A549 (cell line): ENCODE measurements at regions not wholly inside any gene's neighbourhood (a gene's known extent, or its start where the extent isn't known, plus 50 kb on each side); places are given as distances from the start of the nearest gene placed in this dataset.

Source experiments
- ATAC-seq, 2 experiments: fragments of 200-7000 bp in 1 of 2; fragments of >200 bp in 1 of 2; cut with Nextera tagmentation in 1 of 2; cut with Tn5 transposase in 1 of 2; 3 replicates each; pipeline versions ENCODE4 v1.8.0 to v1.9.1; 2018 to 2020; ENCODE audit warnings: mild to moderate bottlenecking in 1 of 2, moderate library complexity in 1 of 2
- CTCF ChIA-PET: fragments of 300-600 bp; sonication (Branson Sonifier 250); formaldehyde crosslinking; extraction: SDS; loops from one replicate; lab custom pipeline; 2021; ENCODE audit warnings: antibody characterized with exemption, inconsistent platforms; lab: Yijun Ruan, JAX
- POLR2A ChIA-PET: fragments of 350-600 bp; formaldehyde crosslinking; extraction: SDS; loops from one replicate; lab custom pipeline; 2021; ENCODE audit warnings: antibody characterized with exemption, inconsistent platforms; lab: Yijun Ruan, JAX
- DNase-seq, 2 experiments: peaks; one replicate each; pipeline versions ENCODE4 v3.0.0 to v3.0.0-alpha.2; 2011 to 2016; ENCODE audit warnings: low read depth in 1 of 2, low spot score in 1 of 2
- FAIRE-seq: peaks from 2 replicates; lab custom pipeline; 2011; peaks lifted over from hg19 to GRCh38; lab: Jason Lieb, UNC
- H3K27ac ChIP-seq, 2 experiments: fragments of >200 bp; sonication (Bioruptor Twin); formaldehyde crosslinking; 3 replicates each; pipeline ENCODE4 v1.5.1; 2016 to 2017
- H3K4me1 ChIP-seq: fragments of >200 bp; sonication (Bioruptor Twin); formaldehyde crosslinking; 3 replicates; pipeline ENCODE4 v1.6.1; 2016
- H3K4me2 ChIP-seq: fragments of >200 bp; sonication (Bioruptor Twin); formaldehyde crosslinking; 3 replicates; pipeline ENCODE4 v1.6.1; 2016
- H3K4me3 ChIP-seq: fragments of >200 bp; sonication (Bioruptor Twin); formaldehyde crosslinking; 3 replicates; pipeline ENCODE4 v1.5.1; 2016
- H3K9me3 ChIP-seq: fragments of >200 bp; sonication (Bioruptor Twin); formaldehyde crosslinking; 3 replicates; pipeline ENCODE4 v1.6.1; 2016
- ATOH8 ChIP-seq: fragments of 250-450 bp; sonication (Bioruptor Pico); IDR thresholded peaks from 2 replicates; pipeline ENCODE4 v1.5.0; 2020; ENCODE audit warnings: low read depth, mild to moderate bottlenecking, moderate library complexity
- CEBPB ChIP-seq, 2 experiments: fragments of >200 bp in 1 of 2; sonication (Bioruptor Twin) in 1 of 2; formaldehyde crosslinking in 1 of 2; IDR thresholded peaks; 2 replicates each; pipeline ENCODE4 v1.6.1; 2012 to 2016
- CHD2 ChIP-seq: fragments of 150-350 bp; IDR thresholded peaks from 2 replicates; pipeline ENCODE4 v1.6.1; 2014; ENCODE audit warnings: low read length; ENCODE audit not compliant: partially characterized antibody
- CHD4 ChIP-seq: fragments of 200-600 bp; sonication (generic); IDR thresholded peaks from 2 replicates; pipeline ENCODE4 v1.6.1; 2016; ENCODE audit warnings: antibody characterized with exemption, mild to moderate bottlenecking, borderline replicate concordance
- CTCF ChIP-seq: fragments of >200 bp; sonication (Bioruptor Twin); formaldehyde crosslinking; IDR thresholded peaks from 3 replicates; pipeline ENCODE4 v1.5.1; 2016
- E2F6 ChIP-seq: IDR thresholded peaks from 2 replicates; pipeline ENCODE4 v1.6.1; 2012; ENCODE audit warnings: low read depth, borderline replicate concordance
- EHF ChIP-seq: fragments of 250-450 bp; sonication (Bioruptor Pico); IDR thresholded peaks from 2 replicates; pipeline ENCODE4 v1.5.0; 2020; ENCODE audit warnings: mild to moderate bottlenecking
- EHMT2 ChIP-seq: fragments of 200-600 bp; sonication (generic); IDR thresholded peaks from 2 replicates; pipeline ENCODE4 v1.6.1; 2016; ENCODE audit warnings: antibody characterized with exemption, low read depth, mild to moderate bottlenecking, moderate library complexity
- FOSB ChIP-seq: fragments of 250-450 bp; sonication (Bioruptor Pico); IDR thresholded peaks from 2 replicates; pipeline ENCODE4 v1.5.0; 2020; ENCODE audit warnings: mild to moderate bottlenecking, moderate library complexity
- FOSL2 ChIP-seq, 2 experiments: fragments of 450-650 bp in 1 of 2; fragments of >200 bp in 1 of 2; sonication (Bioruptor Twin) in 1 of 2; formaldehyde crosslinking; IDR thresholded peaks; 2 replicates each; pipeline versions ENCODE4 v1.5.0 to v1.6.1; 2016 to 2020; ENCODE audit warnings: mild to moderate bottlenecking in 1 of 2, moderate library complexity in 1 of 2
- FOXS1 ChIP-seq: fragments of 250-450 bp; sonication (Bioruptor Pico); IDR thresholded peaks from 2 replicates; pipeline ENCODE4 v1.5.0; 2020; ENCODE audit warnings: mild to moderate bottlenecking, moderate library complexity
- HDAC2 ChIP-seq: fragments of 200-600 bp; sonication (generic); IDR thresholded peaks from 2 replicates; pipeline ENCODE4 v1.6.1; 2016
- MYC ChIP-seq: IDR thresholded peaks from 2 replicates; pipeline ENCODE4 v1.6.1; 2012; ENCODE audit warnings: mild to moderate bottlenecking, inconsistent platforms, low read length, improper control_type of control experiment, borderline replicate concordance
- POLR2A ChIP-seq: IDR thresholded peaks from 2 replicates; pipeline ENCODE4 v1.6.1; 2012; ENCODE audit warnings: mild to moderate bottlenecking, low read length
- POLR2AphosphoS2 ChIP-seq: conservative IDR thresholded peaks from 2 replicates; pipeline ENCODE4 v1.6.1; 2012; ENCODE audit warnings: low read length, improper control_type of control experiment, inconsistent platforms
- RAD21 ChIP-seq, 2 experiments: fragments of >200 bp in 1 of 2; sonication (Bioruptor Twin) in 1 of 2; formaldehyde crosslinking in 1 of 2; IDR thresholded peaks in 1 of 2; conservative IDR thresholded peaks in 1 of 2; 2 replicates in 1 of 2; 3 replicates in 1 of 2; pipeline ENCODE4 v1.6.1; 2012 to 2018; ENCODE audit warnings: inconsistent platforms in 1 of 2
- RFX5 ChIP-seq: fragments of 450-650 bp; IDR thresholded peaks from 2 replicates; pipeline ENCODE4 v1.7.1; 2014; ENCODE audit warnings: antibody characterized with exemption, mild to moderate bottlenecking, moderate library complexity
- SREBF2 ChIP-seq: fragments of 450-650 bp; IDR thresholded peaks from 2 replicates; pipeline ENCODE4 v1.6.1; 2014; ENCODE audit warnings: mild to moderate bottlenecking, moderate library complexity
- TP53 ChIP-seq: fragments of 250-450 bp; sonication (Bioruptor Pico); IDR thresholded peaks from 2 replicates; pipeline ENCODE4 v1.5.0; 2021; ENCODE audit warnings: mild to moderate bottlenecking, moderate library complexity
- USF2 ChIP-seq: fragments of 450-650 bp; IDR thresholded peaks from 2 replicates; pipeline ENCODE4 v1.6.1; 2014; ENCODE audit warnings: antibody characterized with exemption
- ZC3H11A ChIP-seq: fragments of 450-650 bp; IDR thresholded peaks from 2 replicates; pipeline ENCODE4 v1.6.1; 2014; ENCODE audit warnings: antibody characterized with exemption, mild to moderate bottlenecking
- WGBS: methylation state at CpG from one replicate; pipeline ENCODE4 v1.1.6; 2017; ENCODE audit errors: missing lambda C conversion rate; 5-methylcytosine and 5-hydroxymethylcytosine counted together

- Histone ChIP-seq H3K4me2 (no peak overlapping the region), H3K27ac (no peak overlapping the region), H3K4me3 (no peak overlapping the region), H3K9me3 (0 out of 3 replicates have a peak, but pooled peaks cover 4% of the 10 kb centered on the region), H3K4me1 (peaks cover 10% of the 10 kb centered on the region)
- POLR2A ChIA-PET = no interaction called here
- CTCF ChIA-PET = no interaction called here
- DNase-seq (no peak), ATAC-seq (no peak), FAIRE-seq (no peak)
- 79% methylated on average over 1 of the region's 1 CpG for WGBS
- TF ChIP-seq CHD2 (no peak), CEBPB (IDR thresholded peaks at IDR 0.05) (no peak), TP53 (CRISPR knock-in tag) (no peak), RAD21 (conservative IDR thresholded peaks at IDR 0.05 in 1 of 2, IDR thresholded peaks at IDR 0.05 in 1 of 2) (no peak), SREBF2 (no peak), HDAC2 (no peak), USF2 (no peak), CHD4 (no peak), POLR2A (no peak), EHMT2 (no peak), CTCF (no peak)
Observed at GRCh38 chr10:78297997-78298396, 264.3 kb downstream of the RPS24 start.

GRCh38 chr10:78298835-78299234 lies 265.2 kb downstream of the RPS24 start:
- Histone ChIP-seq H3K4me2 (no peak overlapping the region), H3K4me3 (no peak overlapping the region), H3K4me1 (peaks cover 15% of the 10 kb centered on the region), H3K27ac (no peak overlapping the region), H3K9me3 (0 out of 3 replicates have a peak, but pooled peaks cover 4% of the 10 kb centered on the region)
- TF ChIP-seq ATOH8 (CRISPR knock-in tag) = no peak
- no peak for TF ChIP-seq EHF (CRISPR knock-in tag)
- TF ChIP-seq RFX5 = no peak
- no peak for TF ChIP-seq FOXS1
- no peak for TF ChIP-seq FOSL2 (IDR thresholded peaks at IDR 0.05)
- no peak for TF ChIP-seq FOSL2 (CRISPR knock-in tag; IDR thresholded peaks at IDR 0.05)
- no peak for TF ChIP-seq FOSB
- no peak for TF ChIP-seq ZC3H11A
- TF ChIP-seq E2F6 = no peak
- TF ChIP-seq POLR2A = no peak
- TF ChIP-seq POLR2AphosphoS2 = no peak
- no peak for TF ChIP-seq RAD21 (conservative IDR thresholded peaks at IDR 0.05 in 1 of 2, IDR thresholded peaks at IDR 0.05 in 1 of 2)
- no peak for TF ChIP-seq MYC
- TF ChIP-seq CHD2 = no peak
- 86% methylated on average over 7 of the region's 7 CpGs for WGBS
- CTCF ChIA-PET = interaction anchor here (1.3 to 2.4 kb wide), 2 partner anchors 14 to 252 kb away, joined by 4 to 21 read pairs; no protein-coding TSS in a partner anchor
- POLR2A ChIA-PET = no interaction called here
- FAIRE-seq = no peak
- DNase-seq = no peak
- ATAC-seq = no peak
